ENCODE measurements at regions not wholly inside any gene's neighbourhood (a gene's known extent, or its start where the extent isn't known, plus 50 kb on each side); places are given as distances from the start of the nearest gene placed in this dataset.

- DNase-seq (ENCODE audit: low read depth), result no peak
These were observed 185.3 kb downstream of the EFNB2 start for GRCh38 chr13:106350208-106350607.

GRCh38 chr13:106349080-106349931 lies 186.2 kb downstream of the EFNB2 start:
- DNase-seq (ENCODE audit: low read depth), result no peak

- DNase-seq (ENCODE audit: low read depth), result no peak
These were observed 187.2 kb downstream of the EFNB2 start for GRCh38 chr13:106348075-106348840.

GRCh38 chr13:106344342-106344741 lies 191.1 kb downstream of the EFNB2 start:
- no peak for DNase-seq (ENCODE audit: low read depth)

- no peak for DNase-seq (ENCODE audit: low read depth)
These were observed 191.6 kb downstream of the EFNB2 start for GRCh38 chr13:106343836-106344235.

- DNase-seq (ENCODE audit: low read depth), result no peak
These were observed 195.2 kb downstream of the EFNB2 start for GRCh38 chr13:106340249-106340648.

GRCh38 chr13:106337096-106337850 lies 198.2 kb downstream of the EFNB2 start:
- no peak for DNase-seq (ENCODE audit: low read depth)

GRCh38 chr13:106336668-106337067 lies 198.8 kb downstream of the EFNB2 start:
- no peak for DNase-seq (ENCODE audit: low read depth)

- no peak for DNase-seq (ENCODE audit: low read depth)
These were observed 202.8 kb downstream of the EFNB2 start for GRCh38 chr13:106332621-106333020.

GRCh38 chr13:106331116-106331515 lies 204.3 kb downstream of the EFNB2 start:
- no peak for DNase-seq (ENCODE audit: low read depth)

- DNase-seq (ENCODE audit: low read depth), result no peak
These were observed 205.5 kb downstream of the EFNB2 start for GRCh38 chr13:106329941-106330340.

GRCh38 chr13:106326751-106327150 lies 208.7 kb downstream of the EFNB2 start:
- no peak for DNase-seq (ENCODE audit: low read depth)

- no peak for DNase-seq (ENCODE audit: low read depth)
These were observed 211.0 kb downstream of the EFNB2 start for GRCh38 chr13:106324444-106324843.

GRCh38 chr13:106322628-106323027 lies 212.8 kb downstream of the EFNB2 start:
- no peak for DNase-seq (ENCODE audit: low read depth)

- DNase-seq (ENCODE audit: low read depth), result no peak
These were observed 216.5 kb downstream of the EFNB2 start for GRCh38 chr13:106318941-106319411.

GRCh38 chr13:106314417-106314816 lies 221.0 kb downstream of the EFNB2 start:
- DNase-seq (ENCODE audit: low read depth), result no peak

GRCh38 chr13:106311004-106311403 lies 224.5 kb downstream of the EFNB2 start:
- DNase-seq (ENCODE audit: low read depth), result no peak

- no peak for DNase-seq (ENCODE audit: low read depth)
These were observed 225.1 kb downstream of the EFNB2 start for GRCh38 chr13:106310291-106310865.

- DNase-seq (ENCODE audit: low read depth), result no peak
These were observed 228.6 kb downstream of the EFNB2 start for GRCh38 chr13:106306748-106307277.

- no peak for DNase-seq (ENCODE audit: low read depth)
These were observed 232.6 kb downstream of the EFNB2 start for GRCh38 chr13:106302843-106303242.

- no peak for DNase-seq (ENCODE audit: low read depth)
These were observed 233.5 kb downstream of the EFNB2 start for GRCh38 chr13:106302011-106302410.

- DNase-seq (ENCODE audit: low read depth), result no peak
These were observed 235.8 kb downstream of the EFNB2 start for GRCh38 chr13:106299621-106300020.

Measured in activated T-helper 1 cell treated with Interleukin-2 at 50 U/mL for 16 hours (primary cell).